ENCODE measurements at regions not wholly inside any gene's neighbourhood (a gene's known extent, or its start where the extent isn't known, plus 50 kb on each side); places are given as distances from the start of the nearest gene placed in this dataset.

DNA sequence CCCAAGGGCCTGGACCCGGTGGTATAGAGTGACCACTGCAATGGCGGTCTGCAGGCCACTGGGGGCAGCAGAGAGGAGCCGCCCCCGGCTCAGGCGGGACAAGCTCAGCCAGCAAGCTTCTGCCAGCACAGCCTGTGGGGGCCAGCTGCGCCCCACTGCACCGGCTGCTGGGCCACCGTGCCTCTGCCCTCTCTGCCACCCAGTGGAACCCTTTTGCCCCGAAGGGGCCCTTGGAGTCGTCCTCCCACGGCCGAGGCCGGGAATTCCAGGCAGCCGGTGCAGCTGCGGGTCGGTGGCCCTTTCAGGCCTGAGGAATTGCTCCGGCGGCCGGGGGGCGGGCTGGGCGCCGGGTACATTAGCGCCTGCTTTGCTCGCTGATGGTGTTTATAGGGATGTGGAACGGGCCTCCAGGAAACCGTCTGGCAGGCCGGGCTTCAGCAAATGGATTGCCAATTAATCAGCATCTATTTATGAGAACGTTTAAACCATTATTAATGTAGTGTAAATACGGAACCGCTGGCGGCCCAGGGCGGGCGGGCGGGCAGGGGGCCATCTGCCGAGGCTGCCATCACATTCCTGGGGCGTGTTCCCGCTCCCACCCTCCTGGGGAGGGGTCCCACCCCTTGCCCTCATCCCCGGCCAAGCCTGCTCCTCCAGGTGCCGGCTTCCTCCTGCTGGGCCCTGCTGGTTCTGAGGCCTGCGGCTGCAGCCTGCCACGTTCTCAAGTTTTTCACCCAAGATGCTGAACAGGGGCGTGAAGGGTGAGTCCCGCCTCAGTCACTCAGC lies 127.4 kb downstream of the BARX1 start:
- H3K4me3 Mint-ChIP-seq: no peak overlapping the region
- H3K27me3 ChIP-seq (replicated peaks in 1 of 4; ENCODE audit: control extremely low read depth in 1 of 4, control insufficient read depth in 3 of 4, insufficient read depth in 4 of 4, low read length in 3 of 4): peaks cover 0 to 31% (median 6%) of the 10 kb centered on the region in 4 experiments
- peaks cover 0 to 12% of the 10 kb centered on the region in 2 donors for H3K4me1 ChIP-seq (ENCODE audit: control insufficient read depth in 2 of 2, insufficient read depth in 2 of 2, low read length in 2 of 2)
- no peaks in the 10 kb centered on the region for H3K79me2 ChIP-seq (ENCODE audit: control insufficient read depth, insufficient read depth, low read length)
- peak; percentile 30 for DNase-seq
- WGBS (ENCODE audit: insufficient coverage): 30% methylated on average over 36 of the region's 43 CpGs
- no peaks in the 10 kb centered on the region for H3K9me3 Mint-ChIP-seq (ENCODE audit: insufficient read depth)
- no peaks in the 10 kb centered on the region for H3K36me3 ChIP-seq (replicated peaks in 1 of 2; ENCODE audit: control extremely low read depth in 1 of 2, control insufficient read depth in 1 of 2, extremely low read depth in 1 of 2, insufficient read depth in 2 of 2, low read length in 1 of 2)
- no peak overlapping the region for H3K9ac ChIP-seq (ENCODE audit: low read length)
- H3K27ac Mint-ChIP-seq: no peak overlapping the region
- ChIA-PET POLR2A (no interaction called here), CTCF (interaction anchor here (1.0 kb wide), 1 partner anchor 135 kb away, joined by 4 read pairs; no protein-coding TSS in a partner anchor)
- H4K20me1 ChIP-seq (ENCODE audit: control insufficient read depth, insufficient read depth, low read length, poor library complexity, severe bottlenecking): no peaks in the 10 kb centered on the region
- H2AFZ ChIP-seq (ENCODE audit: insufficient read depth, low read depth, low read length, poor library complexity, severe bottlenecking): peak overlapping the region; percentile 33
- H3K4me3 ChIP-seq (ENCODE audit: control extremely low read depth in 1 of 5, extremely low read depth in 1 of 5, insufficient read depth in 1 of 5, low read depth in 2 of 5, low read length in 4 of 5): no peak overlapping the region
- peaks cover 12% of the 10 kb centered on the region for H3K4me1 Mint-ChIP-seq
- H3K27me3 Mint-ChIP-seq: peaks cover 47% of the 10 kb centered on the region
- intact Hi-C loops (cut with micrococcal nuclease): loop anchor here (2.0 kb wide), 1 partner anchor 135 kb away; no protein-coding TSS in a partner anchor
- peak overlapping the region; percentile 22 for H3K4me2 ChIP-seq (replicated peaks; ENCODE audit: low read depth, low read length, poor library complexity, severe bottlenecking)
- ATAC-seq (ENCODE audit: low read depth): no peak
- H3K9me3 ChIP-seq (ENCODE audit: control extremely low read depth in 1 of 3, control insufficient read depth in 2 of 3, insufficient read depth in 1 of 3, low read length in 2 of 3): peaks cover 0 to 19% (median 0%) of the 10 kb centered on the region in 3 donors
- H3K27ac ChIP-seq (ENCODE audit: low read length in 2 of 2): no peak overlapping the region
- TF ChIP-seq EZH2 (IDR thresholded peaks at IDR 0.05; ENCODE audit: borderline replicate concordance, insufficient read depth, low read depth, low read length, poor library complexity, severe bottlenecking): no peak
- TF ChIP-seq, protein P1, sequence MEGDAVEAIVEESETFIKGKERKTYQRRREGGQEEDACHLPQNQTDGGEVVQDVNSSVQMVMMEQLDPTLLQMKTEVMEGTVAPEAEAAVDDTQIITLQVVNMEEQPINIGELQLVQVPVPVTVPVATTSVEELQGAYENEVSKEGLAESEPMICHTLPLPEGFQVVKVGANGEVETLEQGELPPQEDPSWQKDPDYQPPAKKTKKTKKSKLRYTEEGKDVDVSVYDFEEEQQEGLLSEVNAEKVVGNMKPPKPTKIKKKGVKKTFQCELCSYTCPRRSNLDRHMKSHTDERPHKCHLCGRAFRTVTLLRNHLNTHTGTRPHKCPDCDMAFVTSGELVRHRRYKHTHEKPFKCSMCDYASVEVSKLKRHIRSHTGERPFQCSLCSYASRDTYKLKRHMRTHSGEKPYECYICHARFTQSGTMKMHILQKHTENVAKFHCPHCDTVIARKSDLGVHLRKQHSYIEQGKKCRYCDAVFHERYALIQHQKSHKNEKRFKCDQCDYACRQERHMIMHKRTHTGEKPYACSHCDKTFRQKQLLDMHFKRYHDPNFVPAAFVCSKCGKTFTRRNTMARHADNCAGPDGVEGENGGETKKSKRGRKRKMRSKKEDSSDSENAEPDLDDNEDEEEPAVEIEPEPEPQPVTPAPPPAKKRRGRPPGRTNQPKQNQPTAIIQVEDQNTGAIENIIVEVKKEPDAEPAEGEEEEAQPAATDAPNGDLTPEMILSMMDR (IDR thresholded peaks at IDR 0.05): peak; percentile 66

Measured in B cell (primary cell).